Activated CD4-positive, alpha-beta T cell treated with anti-CD3 and anti-CD28 coated beads, Interleukin-2, amount 10 ng/mL, durations not matched to agents 7 days and 5 days (primary cell): ENCODE measurements at regions not wholly inside any gene's neighbourhood (a gene's known extent, or its start where the extent isn't known, plus 50 kb on each side); places are given as distances from the start of the nearest gene placed in this dataset.

Source experiments
- CTCF ChIA-PET: fragments of 350-600 bp; sonication (Branson Sonifier 250); formaldehyde crosslinking; loops from one replicate; lab custom pipeline; 2021; ENCODE audit warnings: antibody characterized with exemption; lab: Charles Lee
- POLR2A ChIA-PET: fragments of 350-600 bp; sonication (Branson Sonifier 250); formaldehyde crosslinking; loops from one replicate; lab custom pipeline; 2021; ENCODE audit warnings: antibody characterized with exemption; lab: Charles Lee
- DNase-seq: peaks from one replicate; pipeline ENCODE4 v3.0.0-alpha.2; 2020
- H3K27ac Mint-ChIP-seq: one replicate; pipeline ENCODE4 v1.8.0; 2021; ENCODE audit warnings: mild to moderate bottlenecking, moderate library complexity, mixed read lengths
- H3K27me3 Mint-ChIP-seq: one replicate; pipeline ENCODE4 v1.8.0; 2021; ENCODE audit warnings: mixed read lengths
- H3K36me3 Mint-ChIP-seq: one replicate; pipeline ENCODE4 v1.8.0; 2021; ENCODE audit warnings: low read depth, mixed read lengths
- H3K4me1 Mint-ChIP-seq: one replicate; pipeline ENCODE4 v1.8.0; 2021; ENCODE audit warnings: mixed read lengths
- H3K4me3 Mint-ChIP-seq: one replicate; pipeline ENCODE4 v1.8.0; 2021; ENCODE audit warnings: mild to moderate bottlenecking, moderate library complexity, mixed read lengths
- H3K9me3 Mint-ChIP-seq: one replicate; pipeline ENCODE4 v1.8.0; 2021; ENCODE audit warnings: mixed read lengths

GRCh38 chr3:150202711-150203110 is 205.4 kb upstream of the TSC22D2 start:
- H3K36me3 Mint-ChIP-seq: no peaks in the 10 kb centered on the region
- no peaks in the 10 kb centered on the region for H3K9me3 Mint-ChIP-seq
- ChIA-PET POLR2A (no interaction called here), CTCF (interaction anchor here (0.7 kb wide), 1 partner anchor 181 kb away, joined by 4 read pairs; no protein-coding TSS in a partner anchor)
- H3K4me1 Mint-ChIP-seq: no peaks in the 10 kb centered on the region
- H3K4me3 Mint-ChIP-seq: no peak overlapping the region
- no peak overlapping the region for H3K27ac Mint-ChIP-seq
- H3K27me3 Mint-ChIP-seq: peaks cover 21% of the 10 kb centered on the region
- no peak for DNase-seq

- no peak for DNase-seq
- Mint-ChIP-seq H3K9me3 (no peaks in the 10 kb centered on the region), H3K4me1 (no peaks in the 10 kb centered on the region), H3K4me3 (no peak overlapping the region), H3K27me3 (peaks cover 32% of the 10 kb centered on the region), H3K36me3 (no peaks in the 10 kb centered on the region), H3K27ac (no peak overlapping the region)
- ChIA-PET CTCF (no interaction called here), POLR2A (no interaction called here)
Observed at GRCh38 chr3:150194957-150195356, 213.1 kb upstream of the TSC22D2 start.

- POLR2A ChIA-PET: no interaction called here
- CTCF ChIA-PET: no interaction called here
- no peaks in the 10 kb centered on the region for H3K4me1 Mint-ChIP-seq
- H3K4me3 Mint-ChIP-seq: no peak overlapping the region
- no peaks in the 10 kb centered on the region for H3K9me3 Mint-ChIP-seq
- H3K36me3 Mint-ChIP-seq: no peaks in the 10 kb centered on the region
- H3K27ac Mint-ChIP-seq: no peak overlapping the region
- H3K27me3 Mint-ChIP-seq: peaks cover 32% of the 10 kb centered on the region
- no peak for DNase-seq
Observed at GRCh38 chr3:150194513-150194912, 213.6 kb upstream of the TSC22D2 start.

- H3K27ac Mint-ChIP-seq: no peak overlapping the region
- no peak for DNase-seq
- H3K9me3 Mint-ChIP-seq: no peaks in the 10 kb centered on the region
- no peaks in the 10 kb centered on the region for H3K4me1 Mint-ChIP-seq
- POLR2A ChIA-PET: no interaction called here
- H3K27me3 Mint-ChIP-seq: peaks cover 20% of the 10 kb centered on the region
- no peaks in the 10 kb centered on the region for H3K36me3 Mint-ChIP-seq
- H3K4me3 Mint-ChIP-seq: no peak overlapping the region
- CTCF ChIA-PET: interaction anchor here (0.7 to 2.0 kb wide), 5 partner anchors 15 to 414 kb away, joined by 3 to 7 read pairs (median 3); no protein-coding TSS in a partner anchor
Observed at GRCh38 chr3:150184426-150185071, 213.9 kb upstream of the PFN2 start.

GRCh38 chr3:150183678-150184425 is 213.2 kb upstream of the PFN2 start:
- no peaks in the 10 kb centered on the region for H3K9me3 Mint-ChIP-seq
- ChIA-PET CTCF (interaction anchor here (0.5 to 2.0 kb wide), 6 partner anchors 15 to 413 kb away, joined by 3 to 7 read pairs (median 4); no protein-coding TSS in a partner anchor), POLR2A (no interaction called here)
- peaks cover 21% of the 10 kb centered on the region for H3K27me3 Mint-ChIP-seq
- DNase-seq: peak; percentile 57
- H3K4me1 Mint-ChIP-seq: no peaks in the 10 kb centered on the region
- H3K27ac Mint-ChIP-seq: no peak overlapping the region
- H3K36me3 Mint-ChIP-seq: no peaks in the 10 kb centered on the region
- H3K4me3 Mint-ChIP-seq: no peak overlapping the region

- CTCF ChIA-PET: interaction anchor here (0.7 kb wide), 1 partner anchor 206 kb away, joined by 3 read pairs; no protein-coding TSS in a partner anchor
Observed at GRCh38 chr3:150180334-150180733, 209.6 kb upstream of the PFN2 start.

GRCh38 chr3:150179330-150179729 is 208.6 kb upstream of the PFN2 start:
- H3K36me3 Mint-ChIP-seq: no peaks in the 10 kb centered on the region
- no peaks in the 10 kb centered on the region for H3K9me3 Mint-ChIP-seq
- H3K4me3 Mint-ChIP-seq: no peak overlapping the region
- H3K4me1 Mint-ChIP-seq: no peaks in the 10 kb centered on the region
- peaks cover 17% of the 10 kb centered on the region for H3K27me3 Mint-ChIP-seq
- DNase-seq: no peak
- ChIA-PET POLR2A (interaction anchor here (0.7 kb wide), 1 partner anchor 204 kb away, joined by 5 read pairs; no protein-coding TSS in a partner anchor), CTCF (interaction anchor here (0.6 kb wide), 1 partner anchor 364 kb away, joined by 3 read pairs; no protein-coding TSS in a partner anchor)
- no peak overlapping the region for H3K27ac Mint-ChIP-seq

More at GRCh38 chr3:150180334-150180733, 209.6 kb upstream of the PFN2 start:
- Mint-ChIP-seq H3K4me1 (no peaks in the 10 kb centered on the region), H3K9me3 (no peaks in the 10 kb centered on the region), H3K27ac (no peak overlapping the region), H3K27me3 (peaks cover 8% of the 10 kb centered on the region), H3K4me3 (no peak overlapping the region), H3K36me3 (no peaks in the 10 kb centered on the region)
- POLR2A ChIA-PET: no interaction called here
- DNase-seq: no peak

- Mint-ChIP-seq H3K27me3 (peaks cover 20% of the 10 kb centered on the region), H3K4me3 (no peak overlapping the region), H3K36me3 (no peaks in the 10 kb centered on the region), H3K27ac (no peak overlapping the region), H3K9me3 (no peaks in the 10 kb centered on the region), H3K4me1 (no peaks in the 10 kb centered on the region)
- POLR2A ChIA-PET: no interaction called here
- no peak for DNase-seq
- CTCF ChIA-PET: no interaction called here
Observed at GRCh38 chr3:150177673-150178381, 207.1 kb upstream of the PFN2 start.

- Mint-ChIP-seq H3K27ac (no peak overlapping the region), H3K4me1 (no peaks in the 10 kb centered on the region), H3K9me3 (no peaks in the 10 kb centered on the region), H3K36me3 (no peaks in the 10 kb centered on the region), H3K4me3 (no peak overlapping the region), H3K27me3 (peaks cover 19% of the 10 kb centered on the region)
- ChIA-PET CTCF (no interaction called here), POLR2A (no interaction called here)
- DNase-seq: no peak
Observed at GRCh38 chr3:150174179-150174578, 203.5 kb upstream of the PFN2 start.

GRCh38 chr3:150172356-150172755 is 201.7 kb upstream of the PFN2 start:
- Mint-ChIP-seq H3K4me3 (no peak overlapping the region), H3K27me3 (peaks cover 19% of the 10 kb centered on the region), H3K9me3 (no peaks in the 10 kb centered on the region), H3K4me1 (no peaks in the 10 kb centered on the region), H3K36me3 (no peaks in the 10 kb centered on the region), H3K27ac (no peak overlapping the region)
- DNase-seq: no peak
- POLR2A ChIA-PET: no interaction called here
- CTCF ChIA-PET: interaction anchor here (0.6 kb wide), 1 partner anchor 961 kb away, joined by 3 read pairs; no protein-coding TSS in a partner anchor

- no peak overlapping the region for H3K27ac Mint-ChIP-seq
- no peaks in the 10 kb centered on the region for H3K4me1 Mint-ChIP-seq
- CTCF ChIA-PET: interaction anchor here (1.0 kb wide), 1 partner anchor 238 kb away, joined by 3 read pairs; no protein-coding TSS in a partner anchor
- no peaks in the 10 kb centered on the region for H3K9me3 Mint-ChIP-seq
- peaks cover 19% of the 10 kb centered on the region for H3K27me3 Mint-ChIP-seq
- no peak for DNase-seq
- no peak overlapping the region for H3K4me3 Mint-ChIP-seq
- no peaks in the 10 kb centered on the region for H3K36me3 Mint-ChIP-seq
- POLR2A ChIA-PET: no interaction called here
Observed at GRCh38 chr3:150170852-150171520, 200.3 kb upstream of the PFN2 start.

- CTCF ChIA-PET: interaction anchor here (1.1 kb wide), 1 partner anchor 15 kb away, joined by 3 read pairs; no protein-coding TSS in a partner anchor
- H3K27ac Mint-ChIP-seq: no peak overlapping the region
- no peaks in the 10 kb centered on the region for H3K9me3 Mint-ChIP-seq
- DNase-seq: no peak
- H3K27me3 Mint-ChIP-seq: peaks cover 8% of the 10 kb centered on the region
- no peaks in the 10 kb centered on the region for H3K4me1 Mint-ChIP-seq
- POLR2A ChIA-PET: no interaction called here
- no peaks in the 10 kb centered on the region for H3K36me3 Mint-ChIP-seq
- no peak overlapping the region for H3K4me3 Mint-ChIP-seq
Observed at GRCh38 chr3:150169330-150169940, 198.7 kb upstream of the PFN2 start.
